ENCODE measurements at regions not wholly inside any gene's neighbourhood (a gene's known extent, or its start where the extent isn't known, plus 50 kb on each side); places are given as distances from the start of the nearest gene placed in this dataset.

DNA sequence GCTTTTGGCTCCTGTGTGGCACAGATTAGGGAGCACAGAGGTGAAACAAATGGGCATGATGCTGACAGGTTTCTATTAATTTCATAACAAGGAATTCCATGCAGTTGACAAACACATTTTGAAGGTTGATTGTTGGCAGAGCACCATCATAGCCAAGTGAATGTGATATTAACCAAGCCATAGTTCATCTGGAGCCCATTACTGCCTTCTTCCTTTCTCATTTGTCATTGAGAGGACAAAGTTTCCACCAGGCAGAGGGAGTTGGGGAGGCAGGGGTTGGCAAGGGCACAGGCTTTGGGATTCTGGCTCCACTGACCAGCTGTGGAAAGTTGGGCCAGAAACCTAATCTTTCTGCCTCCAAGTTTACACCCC, 325.2 kb downstream of the MFSD1 start:
- Histone ChIP-seq H3K27ac (no peak overlapping the region), H3K4me1 (no peaks in the 10 kb centered on the region), H3K36me3 (no peaks in the 10 kb centered on the region), H3K9me3 (no peaks in the 10 kb centered on the region), H3K27me3 (no peaks in the 10 kb centered on the region), H3K4me3 (no peak overlapping the region)
- ATAC-seq: no peak
- TF ChIP-seq, protein P1, sequence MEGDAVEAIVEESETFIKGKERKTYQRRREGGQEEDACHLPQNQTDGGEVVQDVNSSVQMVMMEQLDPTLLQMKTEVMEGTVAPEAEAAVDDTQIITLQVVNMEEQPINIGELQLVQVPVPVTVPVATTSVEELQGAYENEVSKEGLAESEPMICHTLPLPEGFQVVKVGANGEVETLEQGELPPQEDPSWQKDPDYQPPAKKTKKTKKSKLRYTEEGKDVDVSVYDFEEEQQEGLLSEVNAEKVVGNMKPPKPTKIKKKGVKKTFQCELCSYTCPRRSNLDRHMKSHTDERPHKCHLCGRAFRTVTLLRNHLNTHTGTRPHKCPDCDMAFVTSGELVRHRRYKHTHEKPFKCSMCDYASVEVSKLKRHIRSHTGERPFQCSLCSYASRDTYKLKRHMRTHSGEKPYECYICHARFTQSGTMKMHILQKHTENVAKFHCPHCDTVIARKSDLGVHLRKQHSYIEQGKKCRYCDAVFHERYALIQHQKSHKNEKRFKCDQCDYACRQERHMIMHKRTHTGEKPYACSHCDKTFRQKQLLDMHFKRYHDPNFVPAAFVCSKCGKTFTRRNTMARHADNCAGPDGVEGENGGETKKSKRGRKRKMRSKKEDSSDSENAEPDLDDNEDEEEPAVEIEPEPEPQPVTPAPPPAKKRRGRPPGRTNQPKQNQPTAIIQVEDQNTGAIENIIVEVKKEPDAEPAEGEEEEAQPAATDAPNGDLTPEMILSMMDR (IDR thresholded peaks at IDR 0.05): no peak
- no peak for TF ChIP-seq POLR2AphosphoS5 (IDR thresholded peaks at IDR 0.05)

- H3K4me3 ChIP-seq: no peak overlapping the region
- peak; percentile 39 for ATAC-seq
- H3K27me3 ChIP-seq: no peaks in the 10 kb centered on the region
- WGBS, 2 donors (ENCODE audit: low coverage in 1 of 2): 58 to 59% methylated on average over 2 to 3 of the region's 3 CpGs
- no peaks in the 10 kb centered on the region for H3K36me3 ChIP-seq
- no peak overlapping the region for H3K27ac ChIP-seq
- no peaks in the 10 kb centered on the region for H3K9me3 ChIP-seq
- TF ChIP-seq, protein P1 (IDR thresholded peaks at IDR 0.05): no peak
- no peak for TF ChIP-seq POLR2A (IDR thresholded peaks at IDR 0.05)
- TF ChIP-seq POLR2AphosphoS5 (IDR thresholded peaks at IDR 0.05): no peak
- no peaks in the 10 kb centered on the region for H3K4me1 ChIP-seq
Observed at GRCh38 chr3:159128628-159129027, 326.8 kb downstream of the MFSD1 start.

- Histone ChIP-seq H3K27ac (no peak overlapping the region), H3K36me3 (no peaks in the 10 kb centered on the region), H3K27me3 (no peaks in the 10 kb centered on the region), H3K4me3 (no peak overlapping the region), H3K4me1 (no peaks in the 10 kb centered on the region), H3K9me3 (no peaks in the 10 kb centered on the region)
- no peak for ATAC-seq
- no peak for TF ChIP-seq EP300 (IDR thresholded peaks at IDR 0.05)
- TF ChIP-seq, protein P1 (IDR thresholded peaks at IDR 0.05): no peak
- TF ChIP-seq POLR2AphosphoS5 (IDR thresholded peaks at IDR 0.05): no peak
- no peak for TF ChIP-seq POLR2A (IDR thresholded peaks at IDR 0.05)
- WGBS, 2 donors (ENCODE audit: low coverage in 1 of 2): 13 to 29% methylated on average over 1 of the region's 1 CpG
Observed at GRCh38 chr3:159130108-159130507, 328.3 kb downstream of the MFSD1 start.

- H3K27me3 ChIP-seq: no peaks in the 10 kb centered on the region
- no peaks in the 10 kb centered on the region for H3K36me3 ChIP-seq
- H3K9me3 ChIP-seq: no peaks in the 10 kb centered on the region
- ATAC-seq: no peak
- H3K27ac ChIP-seq: no peak overlapping the region
- H3K4me3 ChIP-seq: no peak overlapping the region
- H3K4me1 ChIP-seq: no peaks in the 10 kb centered on the region
- no peak for TF ChIP-seq POLR2A (IDR thresholded peaks at IDR 0.05)
- TF ChIP-seq EP300 (IDR thresholded peaks at IDR 0.05): no peak
- TF ChIP-seq, protein P1 (IDR thresholded peaks at IDR 0.05): no peak
- no peak for TF ChIP-seq POLR2AphosphoS5 (IDR thresholded peaks at IDR 0.05)
Observed at GRCh38 chr3:159131376-159131775, 329.5 kb downstream of the MFSD1 start.

- Histone ChIP-seq H3K27me3 (no peaks in the 10 kb centered on the region), H3K27ac (no peak overlapping the region), H3K4me1 (no peaks in the 10 kb centered on the region), H3K4me3 (no peak overlapping the region), H3K9me3 (no peaks in the 10 kb centered on the region), H3K36me3 (no peaks in the 10 kb centered on the region)
- WGBS, 2 donors (ENCODE audit: low coverage in 1 of 2): 24 to 47% methylated on average over 3 of the region's 3 CpGs
- TF ChIP-seq POLR2A (IDR thresholded peaks at IDR 0.05): no peak
- TF ChIP-seq, protein P1 (IDR thresholded peaks at IDR 0.05): no peak
- no peak for TF ChIP-seq EP300 (IDR thresholded peaks at IDR 0.05)
- no peak for TF ChIP-seq POLR2AphosphoS5 (IDR thresholded peaks at IDR 0.05)
- ATAC-seq: no peak
Observed at GRCh38 chr3:159137949-159138348, 336.1 kb downstream of the MFSD1 start.

All from gastroesophageal sphincter (tissue), 4 donors.